NCI-H510A (cell line): ENCODE measurements at regions not wholly inside any gene's neighbourhood (a gene's known extent, or its start where the extent isn't known, plus 50 kb on each side); places are given as distances from the start of the nearest gene placed in this dataset.
"Not testable (repeated sequence)": the region's sequence is repeated elsewhere in the genome, so short reads cannot be mapped to it uniquely, and the experiment has no call there.

ENCODE experiments used
- DNase-seq: peaks from one replicate; lab custom pipeline; 2025; lab: John Stamatoyannopoulos, UW

DNA sequence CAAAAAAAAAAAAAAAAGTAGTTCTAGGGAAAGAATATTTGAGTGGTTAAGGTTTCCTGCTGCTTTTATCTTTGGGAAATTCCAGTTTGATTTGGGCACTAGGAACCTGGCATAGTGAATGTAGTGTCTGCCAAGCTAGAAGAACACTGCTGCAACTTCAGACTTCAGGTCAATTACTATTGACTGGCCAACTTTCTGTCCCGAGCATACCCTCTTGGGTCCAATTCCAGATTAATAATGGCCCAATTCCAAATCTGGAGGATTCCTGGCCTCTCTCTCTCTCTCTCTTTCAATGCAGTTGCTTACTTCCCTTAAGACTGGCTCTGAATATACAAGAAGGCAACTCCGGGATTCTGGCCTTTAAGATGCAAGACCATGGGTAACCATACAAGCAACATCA, 74.9 kb downstream of the ANKEF1 start:
- DNase-seq = no peak

DNA sequence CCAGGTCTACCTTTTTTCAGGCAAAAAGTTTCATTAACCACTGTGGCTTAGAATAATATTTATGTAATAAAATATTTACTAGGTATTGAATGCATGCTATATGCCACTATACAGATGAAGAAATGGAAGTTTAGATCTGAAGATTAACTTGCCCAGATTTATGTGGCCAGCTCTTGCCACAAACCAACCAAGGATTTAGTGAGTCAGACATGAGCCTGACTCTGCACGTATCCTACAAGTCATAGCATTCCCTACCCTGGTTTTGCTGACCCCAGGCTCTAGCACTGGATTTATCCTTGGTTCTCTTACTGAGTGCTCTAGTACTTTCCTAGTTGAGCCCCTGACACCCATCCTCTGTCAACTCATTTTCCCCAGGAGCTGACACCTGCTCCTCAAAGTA, 75.4 kb downstream of the ANKEF1 start:
- DNase-seq = no peak

DNA sequence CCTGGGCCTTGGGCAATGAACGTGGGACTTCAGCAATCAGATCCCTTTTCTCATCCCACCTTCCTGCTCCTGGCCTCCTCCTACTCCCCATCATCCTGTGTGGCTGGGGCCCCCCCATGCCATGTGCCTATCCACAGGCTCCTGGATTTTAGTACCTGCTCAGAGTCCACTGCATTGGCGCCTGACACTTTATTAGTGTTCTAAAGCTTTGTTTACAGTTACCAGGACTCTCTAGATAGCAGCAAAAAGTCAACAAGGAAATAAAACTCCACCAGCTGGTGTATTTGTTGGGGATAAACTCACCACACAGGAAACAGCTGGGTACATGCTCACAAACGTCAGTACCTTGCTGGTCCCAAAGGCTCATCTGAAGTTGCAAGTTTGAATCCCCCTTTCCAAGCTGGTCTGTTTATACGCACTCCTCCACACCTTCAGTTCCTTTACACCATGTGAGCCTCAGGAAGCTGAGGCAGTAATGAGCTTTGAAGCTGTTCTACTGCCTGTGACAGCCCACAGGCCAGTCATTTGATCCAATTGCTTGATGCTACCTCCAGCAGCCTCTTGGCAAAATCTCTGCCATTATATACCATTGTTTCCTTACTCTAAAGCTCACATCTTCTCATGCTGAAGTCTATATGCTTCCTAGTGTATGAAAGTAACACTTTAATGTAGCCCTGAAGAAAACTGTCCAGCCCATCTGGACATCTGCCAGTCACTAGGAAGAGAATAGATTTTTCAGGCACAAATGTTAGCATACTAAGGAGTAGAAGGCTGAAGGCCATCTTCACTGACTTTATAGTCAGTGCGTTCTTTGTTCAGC, 76.6 kb downstream of the ANKEF1 start:
- DNase-seq = peak; percentile 75

DNA sequence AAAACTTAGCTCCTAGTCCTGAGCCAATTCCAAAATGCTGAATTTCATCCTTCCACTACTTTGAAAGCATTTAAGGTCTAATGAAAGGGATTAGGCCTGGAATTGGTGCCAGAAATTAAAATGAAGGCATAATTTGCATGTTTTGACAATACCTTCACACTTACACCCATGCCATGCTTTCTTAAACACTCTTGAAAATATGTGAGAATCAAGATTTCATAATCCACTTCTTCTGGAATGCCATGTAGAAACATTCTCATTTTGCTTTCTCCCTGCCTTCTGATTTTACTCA, 77.1 kb downstream of the ANKEF1 start:
- no peak for DNase-seq

DNA sequence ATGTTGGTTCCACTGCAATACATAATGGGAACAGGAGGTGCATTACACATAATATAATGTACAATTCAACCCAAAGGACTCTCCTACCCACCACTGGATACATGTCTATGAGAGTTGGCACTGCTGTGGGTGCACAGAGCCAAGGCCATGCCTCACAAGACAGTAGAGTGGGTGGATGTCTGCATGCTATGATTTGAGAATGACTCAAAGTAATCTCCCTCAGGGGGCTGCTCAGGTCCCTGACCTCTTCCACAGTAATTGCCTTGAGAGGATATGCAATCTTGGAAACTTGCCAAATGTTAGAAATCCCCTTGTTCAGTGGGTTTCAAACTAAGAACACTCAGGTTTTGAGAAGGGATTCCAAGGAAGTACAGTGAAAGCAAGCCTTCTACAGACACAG, 79.0 kb downstream of the ANKEF1 start:
- DNase-seq = no peak

DNA sequence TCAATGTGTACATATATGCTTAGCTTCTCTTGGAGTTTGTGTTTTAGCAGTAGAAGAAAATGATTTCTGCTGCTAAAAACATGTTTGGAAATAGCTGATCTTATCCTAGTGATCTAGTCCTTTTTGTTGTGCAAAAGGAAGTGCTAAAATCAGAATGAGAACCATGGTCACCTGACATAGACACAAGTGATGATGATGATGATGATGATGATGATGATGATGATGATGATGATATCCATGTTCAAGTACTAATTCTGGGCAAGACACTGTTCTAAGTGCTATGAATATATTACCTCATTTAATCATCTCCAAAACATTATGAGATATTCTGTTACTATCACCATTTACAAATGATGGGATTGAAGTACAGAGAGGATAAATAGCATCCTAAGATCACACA, 79.8 kb downstream of the ANKEF1 start:
- no peak for DNase-seq

DNA sequence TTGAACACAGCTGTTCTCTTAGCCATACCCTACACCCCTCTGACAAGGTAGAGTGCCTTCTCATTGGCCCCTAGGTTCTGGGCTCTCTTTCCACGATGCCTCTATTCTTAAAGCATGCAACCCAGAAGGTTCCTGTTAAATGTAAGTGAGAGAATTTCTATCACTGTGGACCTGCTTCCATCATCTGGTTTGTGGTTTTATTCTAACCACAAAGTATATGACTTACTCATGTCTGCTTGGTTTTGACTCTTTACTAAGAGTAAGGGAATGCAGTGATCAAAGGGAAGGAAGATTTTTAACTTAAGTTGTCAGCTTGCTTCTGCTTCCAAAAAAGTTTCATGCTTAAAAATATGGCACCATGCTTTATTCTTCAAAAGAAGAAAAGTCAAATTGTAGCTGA, 80.2 kb downstream of the ANKEF1 start:
- no peak for DNase-seq

DNA sequence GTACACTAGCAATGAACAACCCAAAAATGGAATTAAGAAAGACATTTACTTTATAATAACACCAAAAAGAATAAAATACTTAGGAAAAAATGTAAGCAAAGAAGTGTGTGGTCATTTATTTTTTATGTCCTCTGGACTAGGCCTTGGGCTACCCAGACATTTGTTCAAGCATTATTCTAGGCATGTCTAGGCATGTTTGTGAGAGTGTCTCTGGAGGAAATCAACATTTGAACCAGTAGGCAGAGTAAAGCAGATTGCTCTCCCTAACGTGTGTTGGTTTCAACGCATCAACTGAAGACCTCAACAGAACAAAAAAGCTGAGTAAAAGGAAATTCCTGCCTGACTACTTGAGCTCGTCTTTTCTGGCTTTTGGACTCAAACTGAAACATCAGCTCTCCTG, 84.5 kb downstream of the ANKEF1 start:
- peak; percentile 64 for DNase-seq

DNA sequence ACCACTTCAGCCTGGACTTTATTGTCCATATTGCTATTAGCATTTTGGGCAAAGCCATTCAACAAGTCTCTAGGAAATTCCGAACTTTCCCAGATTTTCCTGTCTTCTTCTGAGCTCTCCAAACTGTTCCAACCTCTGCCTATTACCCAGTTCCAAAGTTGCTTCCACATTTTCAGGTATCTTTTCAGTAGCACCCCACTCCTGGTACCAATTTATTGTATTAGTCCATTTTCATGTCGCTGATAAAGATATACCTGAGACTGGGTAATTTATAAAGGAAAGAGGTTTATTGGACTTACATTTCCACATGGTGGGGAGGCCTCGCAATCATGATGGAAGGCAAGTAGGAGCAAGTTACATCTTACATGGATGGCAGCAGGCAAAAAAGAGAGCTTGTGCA, 90.1 kb downstream of the ANKEF1 start:
- not testable (repeated sequence) for DNase-seq

DNA sequence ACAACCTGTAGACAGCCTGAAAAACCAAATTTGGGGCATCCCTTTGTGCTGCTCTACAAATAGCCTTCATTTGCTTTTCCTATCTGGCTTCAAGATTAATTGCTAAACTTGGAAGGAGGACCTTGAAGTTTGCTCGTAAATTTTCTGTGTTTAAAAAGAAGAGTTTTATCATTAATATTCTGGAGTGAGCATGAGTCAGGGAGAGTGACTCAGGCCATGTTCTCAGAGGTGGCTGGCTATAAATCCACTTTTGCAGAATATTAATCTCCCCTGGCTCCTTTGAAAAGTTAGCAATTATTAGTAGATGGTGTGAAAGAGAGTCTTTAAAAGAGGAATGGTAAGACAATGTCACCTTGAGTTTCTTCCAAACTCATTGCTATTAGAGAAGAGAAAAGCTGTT, 91.0 kb downstream of the ANKEF1 start:
- no peak for DNase-seq

DNA sequence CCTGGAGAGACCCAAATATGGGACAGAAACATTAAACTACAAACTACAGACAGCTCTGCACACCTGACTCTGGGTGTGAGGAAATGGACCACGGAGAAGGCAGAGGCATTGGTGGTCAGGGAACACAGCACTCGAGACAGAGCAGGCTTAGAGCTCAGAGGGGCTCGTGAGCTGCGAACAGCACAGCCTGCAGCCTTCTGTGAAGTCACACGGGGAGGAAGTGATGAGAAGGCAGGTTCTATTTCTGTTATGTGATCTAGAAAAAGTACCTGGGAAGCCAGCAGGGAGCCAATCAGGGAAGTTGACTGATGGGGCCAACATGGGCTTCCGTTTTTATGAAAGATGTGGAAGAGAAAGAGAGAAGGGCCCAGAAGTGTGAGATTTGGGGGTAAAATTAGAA, 88.9 kb upstream of the SNAP25 start:
- no peak for DNase-seq

DNA sequence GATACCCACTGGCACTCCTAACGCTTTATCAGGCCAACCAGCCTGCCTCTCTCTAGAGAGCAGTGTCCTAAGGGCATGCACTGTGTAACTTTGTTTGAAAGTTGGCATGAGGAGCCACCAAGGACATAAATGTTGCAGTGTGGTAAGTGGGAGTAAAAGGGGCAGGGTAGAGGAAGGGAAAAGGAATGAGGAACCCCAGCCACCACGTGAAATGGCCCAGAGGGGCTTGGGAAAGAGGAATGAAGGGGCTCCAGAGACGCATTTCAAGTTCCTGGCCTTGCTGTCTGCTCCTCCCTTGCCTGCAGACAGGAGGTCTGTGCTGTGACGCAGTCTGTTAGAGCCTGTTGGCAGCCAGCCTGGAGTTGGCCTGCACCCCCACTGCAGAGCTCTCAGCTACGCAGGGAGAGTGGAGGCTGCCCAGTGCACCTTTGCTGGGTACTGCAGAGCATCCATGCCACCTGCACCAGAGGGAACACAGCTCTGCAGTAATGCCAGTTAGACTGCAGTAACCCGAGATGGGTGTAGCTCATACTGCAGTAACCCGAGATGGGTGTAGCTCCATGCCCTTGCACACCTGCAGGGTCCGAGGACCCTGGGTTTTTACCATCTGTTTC, 86.8 kb upstream of the SNAP25 start:
- DNase-seq = peak; percentile 91

DNA sequence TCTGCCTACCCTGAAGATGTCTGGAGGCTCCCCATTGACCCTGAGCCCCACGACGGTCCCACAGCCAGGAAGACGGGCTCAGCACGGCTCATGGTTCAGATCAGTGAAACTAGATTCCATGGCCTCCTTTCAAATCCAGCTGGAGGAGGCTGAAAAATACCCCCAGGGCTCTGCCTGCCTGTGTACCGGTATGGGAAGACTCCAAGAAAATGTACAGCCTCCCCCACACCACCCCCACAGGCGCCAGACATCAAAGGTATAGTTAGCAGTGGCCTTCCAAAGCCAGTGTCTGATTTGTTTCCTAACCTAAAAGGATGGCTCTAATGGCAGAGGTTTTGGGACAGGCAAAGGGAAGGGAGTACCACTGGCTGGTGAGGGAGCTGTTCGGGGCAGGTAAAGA, 86.2 kb upstream of the SNAP25 start:
- no peak for DNase-seq

DNA sequence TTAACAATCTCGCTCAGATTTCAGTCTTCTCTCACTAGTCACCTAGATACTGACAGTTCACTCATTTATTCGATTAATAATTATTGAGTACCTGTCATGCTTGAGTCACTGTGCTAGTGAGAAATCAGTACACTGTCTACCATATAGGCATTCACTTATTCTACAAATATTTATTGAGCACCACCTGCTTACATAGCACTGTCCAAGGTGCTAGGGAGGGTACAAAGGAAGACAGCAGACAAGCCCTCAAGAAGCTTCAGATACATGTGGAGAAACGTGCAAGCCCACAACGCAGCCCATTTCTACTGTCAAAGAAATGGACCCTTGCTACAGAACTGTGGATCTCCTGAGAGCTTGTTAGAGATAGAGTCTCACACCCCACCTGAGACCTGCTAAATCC, 85.1 kb upstream of the SNAP25 start:
- DNase-seq = no peak

DNA sequence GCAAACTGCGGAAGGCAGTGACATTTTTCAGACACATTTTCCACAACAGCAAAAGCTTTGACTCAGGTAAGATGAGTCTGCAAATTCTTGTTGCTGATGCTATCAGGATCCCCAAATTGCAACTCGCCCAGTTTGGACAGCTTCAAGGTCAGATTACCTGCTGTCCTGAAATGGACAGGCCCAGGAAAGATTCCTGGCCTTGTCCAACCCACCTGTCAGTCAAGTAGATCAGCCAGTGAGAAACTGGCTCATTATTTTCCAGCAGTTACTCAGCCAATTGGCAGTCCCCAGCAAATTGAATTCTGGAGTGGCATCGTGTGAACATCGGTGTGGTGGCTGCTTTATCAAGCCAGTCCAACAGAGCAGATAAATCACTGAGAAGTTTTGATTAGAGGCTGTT, 84.5 kb upstream of the SNAP25 start:
- DNase-seq = no peak

DNA sequence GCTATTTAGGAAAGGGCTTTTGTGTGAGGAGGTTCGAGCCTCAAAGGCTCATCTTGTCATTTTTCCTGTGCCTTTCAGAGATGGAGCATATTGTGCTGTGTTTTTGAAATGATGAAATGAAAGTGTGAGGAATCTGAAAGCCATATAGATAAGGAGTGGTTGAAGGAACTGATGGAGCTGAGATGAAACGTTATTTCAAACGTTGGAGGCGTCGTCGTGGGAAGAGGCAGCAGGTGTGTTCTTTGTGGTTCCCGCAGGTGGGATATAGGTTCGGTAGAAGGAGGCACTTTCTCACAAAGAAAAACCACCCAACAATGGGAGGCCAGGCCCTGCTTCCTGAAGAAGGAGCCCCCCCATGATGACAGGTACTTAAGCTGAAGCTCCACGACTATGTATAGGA, 83.2 kb upstream of the SNAP25 start:
- no peak for DNase-seq

DNA sequence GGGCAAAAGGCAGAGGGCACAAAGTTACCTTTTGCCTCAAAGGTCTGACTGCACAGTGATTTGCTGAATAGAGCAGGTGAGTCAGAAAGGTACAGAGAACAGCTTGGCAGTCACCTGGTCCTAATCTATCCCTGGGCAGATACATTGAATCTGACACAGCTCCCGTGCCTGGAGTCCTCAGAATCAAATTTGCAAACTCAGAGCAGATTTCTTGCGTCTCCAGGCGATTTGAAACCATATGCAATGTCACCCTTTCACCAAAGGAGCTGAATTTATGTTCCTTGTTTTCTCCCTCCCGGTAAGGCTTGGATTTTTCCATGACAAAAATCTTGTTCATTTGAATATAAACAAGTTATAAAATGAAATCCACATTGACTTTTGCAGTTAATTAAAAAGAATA, 81.6 kb upstream of the SNAP25 start:
- no peak for DNase-seq

DNA sequence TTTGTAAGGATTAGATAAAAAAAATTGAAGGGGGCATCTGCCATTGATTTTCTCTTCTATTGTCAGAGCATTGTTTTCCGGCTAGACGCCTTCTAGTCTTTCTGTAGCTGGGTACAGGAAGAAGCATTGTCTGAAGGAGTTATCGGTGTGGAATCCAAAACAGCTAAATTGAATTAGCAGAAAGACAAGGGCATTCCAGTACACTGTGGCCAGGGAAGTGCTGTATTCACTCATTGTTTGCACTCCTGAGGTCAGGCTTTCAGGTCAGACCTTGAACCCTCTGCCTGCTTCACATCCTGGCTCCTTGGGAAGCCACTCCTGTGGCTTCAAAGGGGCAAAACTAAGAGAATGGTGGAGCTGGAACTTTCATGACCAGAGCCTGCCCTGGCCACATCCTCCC, 81.1 kb upstream of the SNAP25 start:
- no peak for DNase-seq

DNA sequence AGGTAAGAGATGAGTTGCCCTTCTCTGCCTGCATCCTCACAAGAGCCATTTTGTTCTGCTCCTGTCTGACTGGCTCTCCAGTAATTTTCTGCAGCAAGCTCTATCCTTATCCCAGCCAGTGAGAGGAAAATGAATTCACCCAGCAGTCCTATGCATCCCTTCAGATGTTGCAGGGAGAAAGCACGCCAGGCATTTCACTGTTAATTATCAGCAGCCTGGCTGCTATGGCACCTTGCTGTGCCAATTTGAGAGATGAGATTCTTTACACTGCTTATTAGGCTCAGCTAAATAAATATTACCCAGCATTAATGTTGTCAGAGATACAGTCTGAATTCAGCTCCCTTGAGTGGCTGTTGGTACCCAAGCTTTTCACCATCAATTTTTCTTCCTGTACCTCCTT, 61.1 kb upstream of the SNAP25 start:
- no peak for DNase-seq

DNA sequence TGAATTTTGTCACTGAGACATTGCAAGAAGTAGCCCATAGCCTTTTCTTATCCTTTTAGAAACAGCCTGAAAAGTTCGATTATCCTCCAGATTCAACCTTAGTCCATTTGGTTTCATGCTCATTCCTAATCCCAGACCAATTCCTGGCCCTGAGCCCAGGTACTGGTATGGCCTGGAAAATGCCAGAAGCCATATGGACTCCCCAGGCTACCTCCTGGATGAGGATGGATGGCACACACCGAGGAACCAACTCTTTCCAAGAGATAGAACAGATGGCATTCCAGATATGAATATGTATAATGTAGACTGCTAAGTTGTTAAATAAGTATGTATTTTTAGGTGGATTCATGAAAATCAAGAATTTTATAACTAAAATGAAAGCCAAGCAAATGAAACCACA, 51.6 kb upstream of the SNAP25 start:
- DNase-seq = no peak

DNA sequence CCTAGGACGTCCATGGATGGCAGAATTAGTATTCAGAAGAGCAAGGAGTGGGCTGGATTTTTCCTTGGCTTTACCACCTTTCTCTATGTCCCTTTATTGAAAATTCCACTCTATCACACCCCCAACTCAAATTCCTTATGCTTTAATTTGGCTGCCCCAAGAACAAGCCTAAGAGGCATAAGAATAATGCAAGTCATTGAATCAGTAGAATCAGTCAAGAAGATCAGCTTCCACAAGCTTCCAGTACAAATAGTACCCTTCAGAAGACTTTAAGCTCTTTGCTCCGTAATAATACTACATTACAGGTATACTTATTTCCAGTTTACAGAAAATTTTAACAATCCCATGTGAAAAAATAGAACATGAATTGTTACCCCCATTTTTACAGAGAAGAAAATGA, 51.0 kb upstream of the SNAP25 start:
- no peak for DNase-seq
